ENCODE measurements at regions not wholly inside any gene's neighbourhood (a gene's known extent, or its start where the extent isn't known, plus 50 kb on each side); places are given as distances from the start of the nearest gene placed in this dataset.

DNA sequence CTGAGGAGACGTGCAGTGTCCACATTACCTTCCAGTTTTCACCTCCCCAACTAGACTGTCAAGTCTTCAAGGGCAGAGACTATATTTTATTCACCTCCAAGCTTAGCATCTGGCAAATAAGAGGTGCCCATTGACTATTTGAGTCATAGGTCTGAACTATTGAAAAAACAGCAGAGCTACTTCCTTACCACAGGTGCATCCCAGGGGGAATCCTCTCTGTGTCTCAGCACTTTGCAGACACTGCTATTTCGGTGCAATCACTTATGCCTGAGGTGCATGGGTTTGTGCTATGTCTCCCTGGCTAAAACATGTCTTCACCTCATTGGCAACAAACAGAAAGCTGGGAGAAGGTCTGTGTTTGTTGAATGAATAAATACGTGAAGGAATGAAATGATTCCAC, 67.8 kb downstream of the SOX11 start:
- no peak overlapping the region for H2AFZ ChIP-seq (ENCODE audit: low read depth, low read length)
- H4K20me1 ChIP-seq (ENCODE audit: insufficient read depth, low read length), result no peaks in the 10 kb centered on the region
- H3K4me1 ChIP-seq (ENCODE audit: insufficient read depth, low read length), result no peaks in the 10 kb centered on the region
- no peaks in the 10 kb centered on the region for H3K36me3 Mint-ChIP-seq (ENCODE audit: low read depth, unreplicated experiment)
- H3K9me3 ChIP-seq (ENCODE audit: insufficient read depth, low read depth, low read length), result no peaks in the 10 kb centered on the region
- H3K9ac ChIP-seq (ENCODE audit: low read length), result no peak overlapping the region
- H3K27me3 ChIP-seq (ENCODE audit: insufficient read depth, low read length), result peaks cover 2% of the 10 kb centered on the region
- no peaks in the 10 kb centered on the region for H3K36me3 ChIP-seq (ENCODE audit: insufficient read depth, low read length)
- H3K4me1 Mint-ChIP-seq (ENCODE audit: low read depth, unreplicated experiment), result no peaks in the 10 kb centered on the region
- H3K79me2 ChIP-seq (ENCODE audit: insufficient read depth, low read length), result no peaks in the 10 kb centered on the region
- no peak overlapping the region for H3K4me2 ChIP-seq (ENCODE audit: low read length)
- no peak for TF ChIP-seq EZH2 (IDR thresholded peaks at IDR 0.05; ENCODE audit: insufficient read depth, low read length)
- TF ChIP-seq, protein P1, sequence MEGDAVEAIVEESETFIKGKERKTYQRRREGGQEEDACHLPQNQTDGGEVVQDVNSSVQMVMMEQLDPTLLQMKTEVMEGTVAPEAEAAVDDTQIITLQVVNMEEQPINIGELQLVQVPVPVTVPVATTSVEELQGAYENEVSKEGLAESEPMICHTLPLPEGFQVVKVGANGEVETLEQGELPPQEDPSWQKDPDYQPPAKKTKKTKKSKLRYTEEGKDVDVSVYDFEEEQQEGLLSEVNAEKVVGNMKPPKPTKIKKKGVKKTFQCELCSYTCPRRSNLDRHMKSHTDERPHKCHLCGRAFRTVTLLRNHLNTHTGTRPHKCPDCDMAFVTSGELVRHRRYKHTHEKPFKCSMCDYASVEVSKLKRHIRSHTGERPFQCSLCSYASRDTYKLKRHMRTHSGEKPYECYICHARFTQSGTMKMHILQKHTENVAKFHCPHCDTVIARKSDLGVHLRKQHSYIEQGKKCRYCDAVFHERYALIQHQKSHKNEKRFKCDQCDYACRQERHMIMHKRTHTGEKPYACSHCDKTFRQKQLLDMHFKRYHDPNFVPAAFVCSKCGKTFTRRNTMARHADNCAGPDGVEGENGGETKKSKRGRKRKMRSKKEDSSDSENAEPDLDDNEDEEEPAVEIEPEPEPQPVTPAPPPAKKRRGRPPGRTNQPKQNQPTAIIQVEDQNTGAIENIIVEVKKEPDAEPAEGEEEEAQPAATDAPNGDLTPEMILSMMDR (IDR thresholded peaks at IDR 0.05; ENCODE audit: insufficient read depth, low read depth, low read length), result no peak
- H3K4me3 ChIP-seq (ENCODE audit: insufficient read depth, low read depth, low read length), result no peak overlapping the region
- H3K27ac Mint-ChIP-seq (ENCODE audit: unreplicated experiment), result no peak overlapping the region
- H3K9me3 Mint-ChIP-seq (ENCODE audit: unreplicated experiment), result no peaks in the 10 kb centered on the region
- H3K27me3 Mint-ChIP-seq (ENCODE audit: low read depth, unreplicated experiment), result peaks cover 14% of the 10 kb centered on the region
- FAIRE-seq (no peak), DNase-seq (ENCODE audit: low read depth) (no peak)
- no peak overlapping the region for H3K27ac ChIP-seq (ENCODE audit: low read depth, low read length)
- H3K4me3 Mint-ChIP-seq (ENCODE audit: unreplicated experiment), result no peak overlapping the region

DNA sequence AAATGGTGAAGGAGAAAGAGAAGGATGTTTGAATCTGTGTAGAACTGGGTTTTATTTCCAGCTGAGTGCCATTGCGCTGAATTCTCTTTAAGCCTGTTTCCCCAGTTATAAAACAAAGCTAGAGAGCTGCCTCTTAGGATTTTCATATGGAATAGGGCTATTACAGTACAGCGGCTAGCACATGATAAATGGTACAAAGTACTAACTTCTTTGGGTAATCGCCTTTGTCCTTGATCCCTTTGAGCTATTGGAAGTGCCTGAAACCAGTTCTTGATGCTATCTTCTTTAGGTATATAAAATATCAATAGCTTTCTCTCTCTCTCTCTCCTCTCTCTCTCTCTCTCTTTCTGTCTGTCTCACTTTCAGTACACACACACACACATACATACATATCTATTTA, 71.3 kb downstream of the SOX11 start:
- H3K4me1 ChIP-seq (ENCODE audit: insufficient read depth, low read length), result peaks cover 27% of the 10 kb centered on the region
- Mint-ChIP-seq H3K4me1 (ENCODE audit: low read depth, unreplicated experiment) (peaks cover 16% of the 10 kb centered on the region), H3K4me3 (ENCODE audit: unreplicated experiment) (no peak overlapping the region), H3K36me3 (ENCODE audit: low read depth, unreplicated experiment) (no peaks in the 10 kb centered on the region), H3K27ac (ENCODE audit: unreplicated experiment) (no peak overlapping the region), H3K9me3 (ENCODE audit: unreplicated experiment) (no peaks in the 10 kb centered on the region), H3K27me3 (ENCODE audit: low read depth, unreplicated experiment) (no peaks in the 10 kb centered on the region)
- no peak overlapping the region for H2AFZ ChIP-seq (ENCODE audit: low read depth, low read length)
- no peak overlapping the region for H3K9ac ChIP-seq (ENCODE audit: low read length)
- no peak for DNase-seq (ENCODE audit: low read depth)
- no peak overlapping the region for H3K27ac ChIP-seq (ENCODE audit: low read depth, low read length)
- TF ChIP-seq, protein P1 (IDR thresholded peaks at IDR 0.05; ENCODE audit: insufficient read depth, low read depth, low read length), result no peak
- no peak for TF ChIP-seq EZH2 (IDR thresholded peaks at IDR 0.05; ENCODE audit: insufficient read depth, low read length)
- no peak for FAIRE-seq
- H3K79me2 ChIP-seq (ENCODE audit: insufficient read depth, low read length), result no peaks in the 10 kb centered on the region
- H3K9me3 ChIP-seq (ENCODE audit: insufficient read depth, low read depth, low read length), result no peaks in the 10 kb centered on the region
- H3K27me3 ChIP-seq (ENCODE audit: insufficient read depth, low read length), result peaks cover 2% of the 10 kb centered on the region
- no peaks in the 10 kb centered on the region for H4K20me1 ChIP-seq (ENCODE audit: insufficient read depth, low read length)
- no peak overlapping the region for H3K4me2 ChIP-seq (ENCODE audit: low read length)
- no peak overlapping the region for H3K4me3 ChIP-seq (ENCODE audit: insufficient read depth, low read depth, low read length)
- H3K36me3 ChIP-seq (ENCODE audit: insufficient read depth, low read length), result no peaks in the 10 kb centered on the region

DNA sequence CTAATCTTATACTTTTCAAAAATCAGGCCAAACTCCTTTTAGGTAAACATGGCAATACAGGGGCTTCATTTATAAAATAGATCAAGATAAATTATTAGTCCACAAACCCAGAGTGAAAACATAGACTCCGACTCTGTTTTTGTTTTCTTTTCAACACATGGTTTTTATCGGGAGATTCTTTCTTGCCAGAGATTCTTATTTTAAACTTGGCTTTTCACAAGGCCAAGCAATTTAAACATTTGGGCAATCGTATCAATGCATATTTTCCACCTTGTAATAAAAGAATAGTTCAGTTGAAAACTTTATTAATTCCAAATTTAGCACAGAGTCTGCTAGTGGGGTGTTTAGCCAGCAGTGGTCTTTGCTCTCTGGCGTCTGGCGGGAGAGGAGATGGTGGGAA, 71.9 kb downstream of the SOX11 start:
- no peak overlapping the region for H3K4me3 ChIP-seq (ENCODE audit: insufficient read depth, low read depth, low read length)
- no peaks in the 10 kb centered on the region for H3K9me3 Mint-ChIP-seq (ENCODE audit: unreplicated experiment)
- no peaks in the 10 kb centered on the region for H3K9me3 ChIP-seq (ENCODE audit: insufficient read depth, low read depth, low read length)
- FAIRE-seq (no peak), DNase-seq (ENCODE audit: low read depth) (no peak)
- H3K27ac Mint-ChIP-seq (ENCODE audit: unreplicated experiment), result no peak overlapping the region
- no peaks in the 10 kb centered on the region for H3K27me3 Mint-ChIP-seq (ENCODE audit: low read depth, unreplicated experiment)
- H3K27ac ChIP-seq (ENCODE audit: low read depth, low read length), result no peak overlapping the region
- TF ChIP-seq, protein P1 (IDR thresholded peaks at IDR 0.05; ENCODE audit: insufficient read depth, low read depth, low read length), result no peak
- no peak for TF ChIP-seq EZH2 (IDR thresholded peaks at IDR 0.05; ENCODE audit: insufficient read depth, low read length)
- no peak overlapping the region for H2AFZ ChIP-seq (ENCODE audit: low read depth, low read length)
- peaks cover under 1% of the 10 kb centered on the region for H3K27me3 ChIP-seq (ENCODE audit: insufficient read depth, low read length)
- H3K4me1 ChIP-seq (ENCODE audit: insufficient read depth, low read length), result peaks cover 27% of the 10 kb centered on the region
- H3K36me3 ChIP-seq (ENCODE audit: insufficient read depth, low read length), result no peaks in the 10 kb centered on the region
- no peak overlapping the region for H3K9ac ChIP-seq (ENCODE audit: low read length)
- no peak overlapping the region for H3K4me3 Mint-ChIP-seq (ENCODE audit: unreplicated experiment)
- no peak overlapping the region for H3K4me2 ChIP-seq (ENCODE audit: low read length)
- peaks cover 16% of the 10 kb centered on the region for H3K4me1 Mint-ChIP-seq (ENCODE audit: low read depth, unreplicated experiment)
- no peaks in the 10 kb centered on the region for H4K20me1 ChIP-seq (ENCODE audit: insufficient read depth, low read length)
- H3K36me3 Mint-ChIP-seq (ENCODE audit: low read depth, unreplicated experiment), result no peaks in the 10 kb centered on the region
- H3K79me2 ChIP-seq (ENCODE audit: insufficient read depth, low read length), result no peaks in the 10 kb centered on the region
